CD4-positive, alpha-beta T cell treated with Interleukin-15 for 1 hour (primary cell): ENCODE measurements at regions not wholly inside any gene's neighbourhood (a gene's known extent, or its start where the extent isn't known, plus 50 kb on each side); places are given as distances from the start of the nearest gene placed in this dataset.

Source experiments
- DNase-seq: peaks from one replicate; pipeline ENCODE4 v3.0.0-alpha.2; 2020

- no peak for DNase-seq
Observed at GRCh38 chr17:55829995-55830612, 79.3 kb downstream of the PCTP start.

- no peak for DNase-seq
Observed at GRCh38 chr17:55830699-55831471, 80.0 kb downstream of the PCTP start.

GRCh38 chr17:55833306-55833705 lies 82.5 kb downstream of the PCTP start:
- no peak for DNase-seq

GRCh38 chr17:55842405-55843158 lies 91.7 kb downstream of the PCTP start:
- DNase-seq: no peak

- DNase-seq: no peak
Observed at GRCh38 chr17:55843785-55844184, 92.9 kb downstream of the PCTP start.

GRCh38 chr17:55845385-55845784 lies 94.5 kb downstream of the PCTP start:
- DNase-seq: no peak

GRCh38 chr17:55846745-55847144 lies 95.9 kb downstream of the PCTP start:
- DNase-seq: no peak

GRCh38 chr17:55852734-55853133 lies 101.9 kb downstream of the PCTP start:
- no peak for DNase-seq

GRCh38 chr17:55859301-55859795 lies 108.5 kb downstream of the PCTP start:
- DNase-seq: no peak

- DNase-seq: no peak
Observed at GRCh38 chr17:55865072-55865762, 114.4 kb downstream of the PCTP start.

- DNase-seq: no peak
Observed at GRCh38 chr17:55870044-55870443, 119.2 kb downstream of the PCTP start.

- no peak for DNase-seq
Observed at GRCh38 chr17:55872374-55872773, 121.5 kb downstream of the PCTP start.

GRCh38 chr17:55873017-55873758 lies 122.3 kb downstream of the PCTP start:
- no peak for DNase-seq

GRCh38 chr17:55883149-55883548 lies 132.3 kb downstream of the PCTP start:
- DNase-seq: no peak

- no peak for DNase-seq
Observed at GRCh38 chr17:55887531-55887930, 136.7 kb downstream of the PCTP start.

- DNase-seq: no peak
Observed at GRCh38 chr17:55889271-55889670, 138.4 kb downstream of the PCTP start.

- no peak for DNase-seq
Observed at GRCh38 chr17:55895112-55895759, 144.4 kb downstream of the PCTP start.

- DNase-seq: no peak
Observed at GRCh38 chr17:55897301-55897700, 146.4 kb downstream of the PCTP start.

- DNase-seq: no peak
Observed at GRCh38 chr17:55898195-55898594, 147.3 kb downstream of the PCTP start.

- DNase-seq: no peak
Observed at GRCh38 chr17:55900188-55900587, 149.3 kb downstream of the PCTP start.

- no peak for DNase-seq
Observed at GRCh38 chr17:55903028-55903690, 152.3 kb downstream of the PCTP start.
